ENCODE measurements at regions not wholly inside any gene's neighbourhood (a gene's known extent, or its start where the extent isn't known, plus 50 kb on each side); places are given as distances from the start of the nearest gene placed in this dataset.

DNA sequence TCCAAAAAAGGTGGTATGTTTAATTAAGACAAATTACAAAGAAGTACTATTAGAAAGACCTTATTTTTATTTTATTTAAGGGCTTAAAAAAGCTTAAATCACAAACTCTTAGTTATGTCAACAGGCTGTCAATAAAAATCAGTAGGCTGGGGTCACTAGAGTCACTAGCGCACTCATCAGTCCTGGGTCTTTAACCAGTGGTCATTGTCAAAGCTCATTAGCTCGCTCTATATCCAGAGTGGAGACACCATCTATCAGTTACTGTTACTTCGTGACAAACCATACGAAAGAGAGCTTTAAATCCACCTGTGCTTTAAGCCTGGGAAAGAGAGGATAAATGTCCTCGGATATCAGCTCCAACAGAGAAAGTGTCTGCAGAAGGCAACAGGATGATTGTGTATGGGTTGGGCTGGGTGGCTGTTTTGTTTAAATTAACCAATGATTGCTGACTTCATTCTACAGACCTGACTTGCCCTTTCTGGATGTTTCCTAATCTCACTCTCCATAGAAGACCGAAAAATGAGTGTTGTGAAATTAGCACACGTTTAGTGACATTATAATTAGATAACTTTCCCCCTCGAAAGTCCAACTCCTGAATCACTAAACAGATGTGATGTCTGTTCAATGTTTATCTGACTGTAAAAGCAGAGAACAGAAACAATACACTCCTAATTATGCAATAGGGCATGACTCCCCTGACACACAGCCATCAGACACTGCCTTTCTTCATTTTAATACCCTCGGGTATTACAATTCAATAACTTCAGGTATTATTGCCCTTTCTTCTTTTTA lies 123.6 kb upstream of the TNPO1 start:
- TF ChIP-seq, protein P1, sequence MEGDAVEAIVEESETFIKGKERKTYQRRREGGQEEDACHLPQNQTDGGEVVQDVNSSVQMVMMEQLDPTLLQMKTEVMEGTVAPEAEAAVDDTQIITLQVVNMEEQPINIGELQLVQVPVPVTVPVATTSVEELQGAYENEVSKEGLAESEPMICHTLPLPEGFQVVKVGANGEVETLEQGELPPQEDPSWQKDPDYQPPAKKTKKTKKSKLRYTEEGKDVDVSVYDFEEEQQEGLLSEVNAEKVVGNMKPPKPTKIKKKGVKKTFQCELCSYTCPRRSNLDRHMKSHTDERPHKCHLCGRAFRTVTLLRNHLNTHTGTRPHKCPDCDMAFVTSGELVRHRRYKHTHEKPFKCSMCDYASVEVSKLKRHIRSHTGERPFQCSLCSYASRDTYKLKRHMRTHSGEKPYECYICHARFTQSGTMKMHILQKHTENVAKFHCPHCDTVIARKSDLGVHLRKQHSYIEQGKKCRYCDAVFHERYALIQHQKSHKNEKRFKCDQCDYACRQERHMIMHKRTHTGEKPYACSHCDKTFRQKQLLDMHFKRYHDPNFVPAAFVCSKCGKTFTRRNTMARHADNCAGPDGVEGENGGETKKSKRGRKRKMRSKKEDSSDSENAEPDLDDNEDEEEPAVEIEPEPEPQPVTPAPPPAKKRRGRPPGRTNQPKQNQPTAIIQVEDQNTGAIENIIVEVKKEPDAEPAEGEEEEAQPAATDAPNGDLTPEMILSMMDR (IDR thresholded peaks at IDR 0.05): no peak
- intact Hi-C loops (cut with DNase I, micrococcal nuclease): no loop called here
- no peak for ATAC-seq

DNA sequence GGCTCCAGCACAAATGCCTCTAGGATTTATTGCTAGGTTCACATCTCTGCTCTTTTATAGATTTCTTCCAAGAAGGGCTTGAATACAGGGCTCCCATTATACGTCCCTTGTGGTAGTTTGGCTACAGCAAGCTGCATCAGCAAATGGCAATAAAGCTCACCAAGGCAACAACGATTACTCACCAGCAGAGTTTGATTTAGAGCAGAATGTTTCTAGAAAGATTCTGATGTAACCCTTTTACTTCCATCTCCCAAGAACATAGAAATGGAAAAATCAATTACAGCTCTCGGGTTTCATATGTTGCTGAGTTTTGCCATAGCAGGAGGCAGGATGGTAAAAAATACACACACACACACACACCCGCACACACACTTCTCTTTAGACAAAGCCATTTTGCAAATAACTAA lies 124.2 kb upstream of the TNPO1 start:
- intact Hi-C loops (cut with DNase I, micrococcal nuclease): no loop called here
- ATAC-seq (no peak), DNase-seq (peak in 1 of 3 donors; percentile 3)
- Histone ChIP-seq H3K9me3 (no peaks in the 10 kb centered on the region), H3K4me1 (ENCODE audit: low read depth) (no peaks in the 10 kb centered on the region), H3K36me3 (ENCODE audit: low read depth) (no peaks in the 10 kb centered on the region), H3K4me3 (no peak overlapping the region)
- TF ChIP-seq, protein P1 (IDR thresholded peaks at IDR 0.05): no peak

More for the DNA sequence above, 123.6 kb upstream of the TNPO1 start:
- no peak for DNase-seq
- Histone ChIP-seq H3K4me3 (no peak overlapping the region), H3K4me1 (ENCODE audit: low read depth) (no peaks in the 10 kb centered on the region), H3K36me3 (ENCODE audit: low read depth) (no peaks in the 10 kb centered on the region), H3K9me3 (no peaks in the 10 kb centered on the region)

DNA sequence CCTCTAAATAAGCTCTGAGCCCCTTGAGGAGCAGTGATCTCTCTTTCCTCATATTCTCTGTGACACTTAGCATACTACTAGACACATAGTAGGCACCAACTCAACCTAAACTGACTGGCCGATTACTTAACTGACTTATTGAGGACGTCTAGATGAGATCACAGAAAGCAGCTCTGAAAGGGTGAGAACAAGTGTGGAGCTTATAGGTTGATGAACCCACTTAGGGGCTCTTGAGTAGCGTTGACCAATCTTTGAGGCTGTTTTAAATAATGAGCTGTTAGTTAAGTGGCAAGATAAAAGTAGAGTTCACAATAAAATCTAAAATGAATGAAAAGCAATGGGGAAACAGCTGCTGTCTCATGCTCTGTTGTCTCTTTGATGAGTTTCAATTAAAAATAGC lies 124.7 kb upstream of the TNPO1 start:
- no peaks in the 10 kb centered on the region for H3K9me3 ChIP-seq
- ATAC-seq (no peak), DNase-seq (no peak)
- no peaks in the 10 kb centered on the region for H3K4me1 ChIP-seq (ENCODE audit: low read depth)
- intact Hi-C loops (cut with DNase I, micrococcal nuclease): no loop called here
- H3K36me3 ChIP-seq (ENCODE audit: low read depth): no peaks in the 10 kb centered on the region
- no peak overlapping the region for H3K4me3 ChIP-seq
- TF ChIP-seq, protein P1 (IDR thresholded peaks at IDR 0.05): no peak

DNA sequence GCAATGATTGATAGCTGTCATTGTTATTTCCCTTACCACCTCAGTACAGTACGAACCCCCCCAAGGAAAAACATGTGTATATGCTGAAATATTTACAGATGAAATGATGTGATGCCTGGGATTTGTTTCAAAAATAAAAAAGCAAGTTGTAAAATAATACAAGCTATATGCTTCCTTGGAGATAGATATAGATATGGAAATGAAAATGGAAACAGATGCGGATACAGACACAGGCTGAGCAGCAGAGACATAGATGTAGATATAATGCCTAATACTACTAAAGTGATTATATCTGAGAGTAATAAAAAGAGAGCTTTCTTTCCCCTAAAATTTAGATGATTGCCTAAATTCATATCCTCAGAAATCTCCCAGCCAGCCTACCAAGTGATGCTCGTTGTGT lies 127.5 kb upstream of the TNPO1 start:
- intact Hi-C loops (cut with DNase I, micrococcal nuclease): no loop called here
- Histone ChIP-seq H3K4me1 (ENCODE audit: low read depth) (no peaks in the 10 kb centered on the region), H3K9me3 (no peaks in the 10 kb centered on the region), H3K4me3 (no peak overlapping the region), H3K36me3 (ENCODE audit: low read depth) (no peaks in the 10 kb centered on the region)
- DNase-seq: no peak
- TF ChIP-seq, protein P1 (IDR thresholded peaks at IDR 0.05): no peak
- no peak for ATAC-seq

DNA sequence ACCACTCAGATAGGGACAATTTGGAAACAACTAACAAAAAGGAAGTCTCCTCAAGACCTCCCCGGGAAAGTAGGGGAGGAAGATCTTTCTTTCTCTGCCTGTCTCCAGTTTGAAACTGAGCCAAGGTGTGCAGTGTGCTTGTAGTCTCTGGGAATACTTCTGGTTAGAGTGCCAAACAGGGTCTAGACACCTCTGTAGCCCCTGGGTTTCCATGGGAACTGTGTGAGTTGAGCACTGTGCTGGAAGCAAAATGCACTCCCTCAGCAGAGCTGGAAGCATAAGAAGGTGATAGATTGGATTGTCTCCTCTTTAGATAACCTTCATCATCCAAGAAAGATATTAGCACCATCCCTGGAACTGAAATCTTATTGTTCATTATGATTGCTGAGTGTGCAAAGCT lies 129.2 kb upstream of the TNPO1 start:
- TF ChIP-seq, protein P1 (IDR thresholded peaks at IDR 0.05): no peak
- DNase-seq: no peak
- ATAC-seq: no peak

More for the DNA sequence above, 129.2 kb upstream of the TNPO1 start:
- no peak overlapping the region for H3K4me3 ChIP-seq
- H3K4me1 ChIP-seq (ENCODE audit: low read depth): no peaks in the 10 kb centered on the region
- intact Hi-C loops (cut with DNase I, micrococcal nuclease): no loop called here
- H3K9me3 ChIP-seq: no peaks in the 10 kb centered on the region
- no peaks in the 10 kb centered on the region for H3K36me3 ChIP-seq (ENCODE audit: low read depth)
